Stomach (tissue), 8 donors: ENCODE measurements at regions not wholly inside any gene's neighbourhood (a gene's known extent, or its start where the extent isn't known, plus 50 kb on each side); places are given as distances from the start of the nearest gene placed in this dataset.

Source experiments
- DNase-seq, 2 donors: peaks; one replicate each; pipeline versions ENCODE4 v3.0.0 to v3.0.0-alpha.2; 2013 to 2019
- H3K27ac ChIP-seq, 5 donors: fragments of 200-600 bp in 4 of 5; sonication (generic) in 4 of 5; one replicate each; pipeline ENCODE4 v1.5.1; 2013 to 2019; ENCODE audit warnings: mild to moderate bottlenecking in 1 of 5, moderate library complexity in 1 of 5
- H3K27me3 ChIP-seq, 3 donors: fragments of 200-600 bp; sonication (generic); one replicate each; pipeline ENCODE4 v1.5.1; 2017 to 2019; ENCODE audit warnings: mixed run types in 1 of 3
- H3K36me3 ChIP-seq, 4 donors: fragments of 200-600 bp; sonication (generic); 1 replicate in 3 of 4; 2 replicates in 1 of 4; pipeline ENCODE4 v1.5.1; 2016 to 2019
- H3K4me1 ChIP-seq, 4 donors: fragments of 200-600 bp; sonication (generic); one replicate each; pipeline ENCODE4 v1.5.1; 2016 to 2019
- H3K4me3 ChIP-seq, 4 donors: fragments of 200-600 bp; sonication (generic) in 3 of 4; one replicate each; pipeline ENCODE4 v1.5.1; 2016 to 2019; ENCODE audit warnings: mild to moderate bottlenecking in 1 of 4
- H3K9me3 ChIP-seq, 4 donors: fragments of 200-600 bp; sonication (generic); one replicate each; pipeline ENCODE4 v1.5.1; 2016 to 2019
- EP300 ChIP-seq: sonication (generic); formaldehyde crosslinking; IDR thresholded peaks from one replicate; pipeline ENCODE4 v1.6.1; 2017; ENCODE audit warnings: antibody characterized with exemption
- POLR2A ChIP-seq, 4 donors: fragments of 450-650 bp; IDR thresholded peaks; one replicate each; pipeline ENCODE4 v1.6.1; 2016; ENCODE audit warnings: antibody characterized with exemption in 4 of 4, control low read depth in 2 of 4, mild to moderate bottlenecking in 1 of 4, moderate library complexity in 1 of 4
- POLR2AphosphoS5 ChIP-seq, 3 donors: sonication (generic); formaldehyde crosslinking; IDR thresholded peaks; one replicate each; pipeline ENCODE4 v1.6.1; 2016; ENCODE audit warnings: antibody characterized with exemption in 3 of 3
- WGBS, 5 donors: extraction: QIAGEN DNeasy Blood & Tissue Kit in 3 of 5; methylation state at CpG; one replicate each; pipeline versions ENCODE4 v1.1.5 to v1.1.7; 2013 to 2018; 5-methylcytosine and 5-hydroxymethylcytosine counted together
- intact Hi-C: fragments of 100-400 bp; cut with DNase I; formaldehyde crosslinking; loops from one replicate; pipeline ENCODE4 v1.15.1; 2023; ENCODE audit warnings: low total_unique reads
- TF ChIP-seq, protein P1 (sequence below), 7 experiments: fragments of 450-650 bp in 4 of 7; fragments of 200-600 bp in 3 of 7; sonication (generic) in 3 of 7; IDR thresholded peaks; one replicate each; pipeline ENCODE4 v1.5.1; 2016 to 2019; ENCODE audit warnings: antibody characterized with exemption in 7 of 7, control low read depth in 2 of 7, mild to moderate bottlenecking in 1 of 7
- donor health status: healthy with polysubstance abuse.
- donor health status: Bipolar disorder and iron deficiency.
- donor health status: healthy.

DNA sequence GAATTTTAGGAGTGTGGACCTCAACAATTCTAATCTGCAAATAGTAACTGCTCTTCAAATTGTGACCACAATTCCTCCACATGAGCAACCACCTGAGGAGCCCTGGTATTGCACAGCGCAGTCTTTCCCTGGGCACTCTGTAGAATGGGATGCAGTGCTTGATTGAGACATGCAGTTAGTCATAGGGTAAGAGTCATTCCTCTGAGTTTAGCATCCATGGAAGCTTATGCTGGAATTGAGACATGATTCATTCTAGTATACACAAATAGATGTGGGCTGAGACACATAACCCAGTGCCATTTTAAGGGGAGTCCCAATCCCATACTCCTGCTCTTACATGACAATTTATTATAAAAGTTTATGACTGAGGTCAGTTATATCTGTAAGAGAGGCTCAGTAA lies 582.3 kb upstream of the CNTNAP2 start:
- TF ChIP-seq POLR2AphosphoS5 (IDR thresholded peaks at IDR 0.05) = no peak
- TF ChIP-seq, protein P1, sequence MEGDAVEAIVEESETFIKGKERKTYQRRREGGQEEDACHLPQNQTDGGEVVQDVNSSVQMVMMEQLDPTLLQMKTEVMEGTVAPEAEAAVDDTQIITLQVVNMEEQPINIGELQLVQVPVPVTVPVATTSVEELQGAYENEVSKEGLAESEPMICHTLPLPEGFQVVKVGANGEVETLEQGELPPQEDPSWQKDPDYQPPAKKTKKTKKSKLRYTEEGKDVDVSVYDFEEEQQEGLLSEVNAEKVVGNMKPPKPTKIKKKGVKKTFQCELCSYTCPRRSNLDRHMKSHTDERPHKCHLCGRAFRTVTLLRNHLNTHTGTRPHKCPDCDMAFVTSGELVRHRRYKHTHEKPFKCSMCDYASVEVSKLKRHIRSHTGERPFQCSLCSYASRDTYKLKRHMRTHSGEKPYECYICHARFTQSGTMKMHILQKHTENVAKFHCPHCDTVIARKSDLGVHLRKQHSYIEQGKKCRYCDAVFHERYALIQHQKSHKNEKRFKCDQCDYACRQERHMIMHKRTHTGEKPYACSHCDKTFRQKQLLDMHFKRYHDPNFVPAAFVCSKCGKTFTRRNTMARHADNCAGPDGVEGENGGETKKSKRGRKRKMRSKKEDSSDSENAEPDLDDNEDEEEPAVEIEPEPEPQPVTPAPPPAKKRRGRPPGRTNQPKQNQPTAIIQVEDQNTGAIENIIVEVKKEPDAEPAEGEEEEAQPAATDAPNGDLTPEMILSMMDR (IDR thresholded peaks at IDR 0.05) = no peak
- TF ChIP-seq POLR2A (IDR thresholded peaks at IDR 0.05) = no peak
- TF ChIP-seq EP300 = no peak
- no peaks in the 10 kb centered on the region for H3K4me1 ChIP-seq
- no peaks in the 10 kb centered on the region for H3K27me3 ChIP-seq
- no peak overlapping the region for H3K27ac ChIP-seq
- intact Hi-C loops = no loop called here
- no peak for DNase-seq
- H3K36me3 ChIP-seq = no peaks in the 10 kb centered on the region
- no peaks in the 10 kb centered on the region for H3K9me3 ChIP-seq
- 86 to 100% (median 94%) methylated on average over 1 of the region's 1 CpG for WGBS, 5 donors
- H3K4me3 ChIP-seq = no peak overlapping the region

- WGBS, 5 donors = 64 to 72% (median 70%) methylated on average over 3 of the region's 3 CpGs
- H3K36me3 ChIP-seq = no peaks in the 10 kb centered on the region
- no peaks in the 10 kb centered on the region for H3K9me3 ChIP-seq
- TF ChIP-seq, protein P1 (IDR thresholded peaks at IDR 0.05) = no peak
- TF ChIP-seq POLR2A (IDR thresholded peaks at IDR 0.05) = no peak
- no peak for TF ChIP-seq EP300
- no peak for TF ChIP-seq POLR2AphosphoS5 (IDR thresholded peaks at IDR 0.05)
- no peaks in the 10 kb centered on the region for H3K4me1 ChIP-seq
- no peak for DNase-seq
- intact Hi-C loops = no loop called here
- H3K27me3 ChIP-seq = no peaks in the 10 kb centered on the region
- no peak overlapping the region for H3K4me3 ChIP-seq
- no peak overlapping the region for H3K27ac ChIP-seq
Observed at GRCh38 chr7:145520284-145520683, 596.3 kb upstream of the CNTNAP2 start.

DNA sequence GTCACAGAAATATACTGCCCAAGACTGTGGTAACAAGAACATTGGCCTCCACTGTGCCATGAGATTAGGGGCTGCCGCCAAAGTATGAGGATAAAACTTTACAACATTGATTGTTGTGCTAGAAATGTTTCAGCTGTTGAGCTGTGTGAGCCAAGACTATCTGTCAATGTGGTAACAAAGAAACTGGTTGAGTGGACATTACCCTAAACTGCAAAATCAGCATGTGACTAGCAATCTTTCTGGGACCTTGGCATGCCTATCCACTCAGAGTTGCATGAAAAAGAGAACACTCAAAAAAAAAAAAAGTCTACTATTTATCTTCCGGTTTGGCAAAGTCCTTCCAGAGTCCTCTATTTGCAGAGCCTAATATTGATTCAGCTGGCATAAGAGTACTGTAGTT lies 605.6 kb upstream of the CNTNAP2 start:
- no peak overlapping the region for H3K27ac ChIP-seq
- WGBS, 5 donors = 52 to 73% (median 65%) methylated on average over 2 of the region's 2 CpGs
- H3K4me1 ChIP-seq = no peaks in the 10 kb centered on the region
- H3K36me3 ChIP-seq = no peaks in the 10 kb centered on the region
- peak in 1 of 2 donors; percentile 25 for DNase-seq
- TF ChIP-seq, protein P1 (IDR thresholded peaks at IDR 0.05) = no peak
- TF ChIP-seq POLR2A (IDR thresholded peaks at IDR 0.05) = no peak
- no peak for TF ChIP-seq POLR2AphosphoS5 (IDR thresholded peaks at IDR 0.05)
- no peak for TF ChIP-seq EP300
- no peak overlapping the region for H3K4me3 ChIP-seq
- peaks cover 0 to 11% (median 5%) of the 10 kb centered on the region in 4 donors for H3K9me3 ChIP-seq
- intact Hi-C loops = no loop called here
- H3K27me3 ChIP-seq = no peaks in the 10 kb centered on the region

GRCh38 chr7:145497911-145498525 lies 618.6 kb upstream of the CNTNAP2 start:
- TF ChIP-seq POLR2AphosphoS5 (IDR thresholded peaks at IDR 0.05) (no peak), POLR2A (IDR thresholded peaks at IDR 0.05) (no peak), EP300 (no peak)
- TF ChIP-seq, protein P1 (IDR thresholded peaks at IDR 0.05) = no peak
- H3K36me3 ChIP-seq = no peaks in the 10 kb centered on the region
- 48 to 56% (median 53%) methylated on average over 3 of the region's 3 CpGs for WGBS, 5 donors

More at GRCh38 chr7:145497911-145498525, 618.6 kb upstream of the CNTNAP2 start:
- intact Hi-C loops = no loop called here
- H3K4me1 ChIP-seq = no peaks in the 10 kb centered on the region
- H3K27ac ChIP-seq = no peak overlapping the region
- no peaks in the 10 kb centered on the region for H3K27me3 ChIP-seq
- peaks cover 0 to 7% (median 0%) of the 10 kb centered on the region in 4 donors for H3K9me3 ChIP-seq
- no peak overlapping the region for H3K4me3 ChIP-seq
- DNase-seq = no peak
